IPS-NIHi7 (cell line): ENCODE measurements at regions not wholly inside any gene's neighbourhood (a gene's known extent, or its start where the extent isn't known, plus 50 kb on each side); places are given as distances from the start of the nearest gene placed in this dataset.

ENCODE experiments used
- DNase-seq: peaks from one replicate; pipeline ENCODE4 v3.0.0; 2012; ENCODE audit warnings: mixed read lengths; ENCODE audit errors: extremely low spot score

GRCh38 chr2:204177251-204177976 is 240.9 kb downstream of the ICOS start:
- DNase-seq, result no peak

GRCh38 chr2:204177977-204178522 is 241.5 kb downstream of the ICOS start:
- DNase-seq, result peak; percentile 62

- DNase-seq, result no peak
These were observed 244.1 kb downstream of the ICOS start for GRCh38 chr2:204180649-204181048.

GRCh38 chr2:204183608-204184007 is 247.0 kb downstream of the ICOS start:
- DNase-seq, result no peak

GRCh38 chr2:204184226-204184625 is 247.7 kb downstream of the ICOS start:
- DNase-seq, result no peak

- DNase-seq, result no peak
These were observed 250.9 kb downstream of the ICOS start for GRCh38 chr2:204187229-204188083.

GRCh38 chr2:204191574-204191973 is 255.0 kb downstream of the ICOS start:
- DNase-seq, result no peak

- no peak for DNase-seq
These were observed 258.9 kb downstream of the ICOS start for GRCh38 chr2:204195498-204195897.

GRCh38 chr2:204197336-204198005 is 260.9 kb downstream of the ICOS start:
- DNase-seq, result no peak

GRCh38 chr2:204199357-204199756 is 262.8 kb downstream of the ICOS start:
- DNase-seq, result no peak

- no peak for DNase-seq
These were observed 264.9 kb downstream of the ICOS start for GRCh38 chr2:204201507-204201906.

GRCh38 chr2:204202253-204202652 is 265.7 kb downstream of the ICOS start:
- DNase-seq, result no peak

GRCh38 chr2:204203704-204204103 is 267.1 kb downstream of the ICOS start:
- no peak for DNase-seq

GRCh38 chr2:204205082-204205481 is 268.5 kb downstream of the ICOS start:
- no peak for DNase-seq

GRCh38 chr2:204205538-204205937 is 269.0 kb downstream of the ICOS start:
- peak; percentile 71 for DNase-seq

GRCh38 chr2:204207866-204208265 is 271.3 kb downstream of the ICOS start:
- DNase-seq, result no peak

GRCh38 chr2:204213588-204213987 is 277.0 kb downstream of the ICOS start:
- DNase-seq, result no peak

GRCh38 chr2:204218040-204218439 is 281.5 kb downstream of the ICOS start:
- DNase-seq, result no peak

GRCh38 chr2:204219196-204219595 is 282.6 kb downstream of the ICOS start:
- DNase-seq, result no peak

- DNase-seq, result no peak
These were observed 284.3 kb downstream of the ICOS start for GRCh38 chr2:204220896-204221295.

- DNase-seq, result no peak
These were observed 286.5 kb downstream of the ICOS start for GRCh38 chr2:204223046-204223445.

- no peak for DNase-seq
These were observed 287.0 kb downstream of the ICOS start for GRCh38 chr2:204223544-204223943.
